ENCODE measurements at regions not wholly inside any gene's neighbourhood (a gene's known extent, or its start where the extent isn't known, plus 50 kb on each side); places are given as distances from the start of the nearest gene placed in this dataset.

DNA sequence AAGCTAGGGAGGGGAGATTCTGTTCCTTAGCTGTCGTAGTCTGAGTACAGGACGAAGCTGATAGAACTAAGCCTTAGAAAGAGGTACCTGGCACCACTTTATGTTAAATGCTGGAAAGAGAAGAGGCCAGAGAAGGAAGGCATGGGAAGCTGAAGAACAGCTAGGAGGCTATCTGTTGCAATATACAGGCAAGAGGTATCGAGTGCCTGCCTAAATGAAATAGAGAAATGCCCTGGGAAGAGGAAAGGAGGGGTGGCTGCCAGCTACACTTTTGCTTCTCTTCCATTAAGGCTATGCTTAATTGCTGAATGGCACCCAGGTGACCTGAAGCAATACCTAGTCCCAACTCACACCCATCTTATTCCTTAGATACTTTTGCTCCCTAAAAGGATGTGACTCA lies 380.4 kb upstream of the FGF13 start:
- TF ChIP-seq POLR2AphosphoS5 (IDR thresholded peaks at IDR 0.05; ENCODE audit: borderline replicate concordance, low read depth, low read length) (no peak), EZH2 (IDR thresholded peaks at IDR 0.05) (no peak), FOXP2 (optimal IDR thresholded peaks at IDR 0.05; ENCODE audit: control extremely low read depth, extremely low read length, insufficient read depth) (no peak)

Data from SK-N-MC (cell line).